ENCODE measurements at regions not wholly inside any gene's neighbourhood (a gene's known extent, or its start where the extent isn't known, plus 50 kb on each side); places are given as distances from the start of the nearest gene placed in this dataset.

DNA sequence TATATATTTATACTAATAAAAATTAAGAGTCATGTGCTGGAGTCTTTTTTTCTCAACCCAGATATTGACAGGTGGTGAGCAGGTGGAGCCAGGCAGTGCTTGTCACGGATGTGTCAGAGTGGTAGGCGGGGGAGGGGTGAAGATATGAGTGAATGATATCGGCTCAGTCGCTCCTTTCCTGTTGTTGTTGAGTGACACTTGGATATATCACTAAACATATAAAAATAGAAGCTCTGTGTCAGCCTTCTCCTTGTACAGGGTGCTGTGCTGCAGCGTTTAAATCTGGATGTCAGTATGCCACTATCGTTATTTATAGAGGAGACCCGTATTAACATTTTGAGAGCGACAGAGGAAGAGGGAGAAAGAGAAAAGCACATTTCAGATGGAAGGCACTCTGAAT, 339.6 kb downstream of the NUF2 start:
- TF ChIP-seq GATA3 (IDR thresholded peaks at IDR 0.05; ENCODE audit: low read depth, low read length) (no peak), GATA2 (IDR thresholded peaks at IDR 0.05; ENCODE audit: low read depth, low read length) (no peak)
